WTC11 (cell line): ENCODE measurements at regions not wholly inside any gene's neighbourhood (a gene's known extent, or its start where the extent isn't known, plus 50 kb on each side); places are given as distances from the start of the nearest gene placed in this dataset.

Source experiments
- CREB1 ChIP-seq: sonication (generic); formaldehyde crosslinking; IDR thresholded peaks from 2 replicates; pipeline ENCODE4 v1.8.0; 2023; ENCODE audit warnings: mild to moderate bottlenecking, missing genetic modification reagents
- ELF4 ChIP-seq: sonication (generic); formaldehyde crosslinking; IDR thresholded peaks from 2 replicates; pipeline ENCODE4 v1.8.1; 2022; ENCODE audit warnings: low read depth, mild to moderate bottlenecking, moderate library complexity, missing genetic modification reagents
- HMGA2 ChIP-seq: fragments of 250-450 bp; sonication (Bioruptor Pico); IDR thresholded peaks from 2 replicates; pipeline ENCODE4 v1.4.0; 2021; ENCODE audit warnings: mild to moderate bottlenecking, moderate library complexity
- TF ChIP-seq, protein P1 (sequence below): fragments of 200-600 bp; IDR thresholded peaks from 2 replicates; pipeline ENCODE4 v1.8.0; 2022; ENCODE audit warnings: antibody characterized with exemption
- TF ChIP-seq, protein P2 (sequence below): sonication (generic); formaldehyde crosslinking; IDR thresholded peaks from 2 replicates; pipeline ENCODE4 v1.8.0; 2023; ENCODE audit warnings: missing genetic modification reagents, mild to moderate bottlenecking, borderline replicate concordance
- TF ChIP-seq, protein P3 (sequence below): sonication (generic); formaldehyde crosslinking; IDR thresholded peaks from 2 replicates; pipeline ENCODE4 v1.8.0; 2022; ENCODE audit warnings: mild to moderate bottlenecking, missing genetic modification reagents
- TF ChIP-seq, protein P4 (sequence below): sonication (generic); formaldehyde crosslinking; IDR thresholded peaks from 2 replicates; pipeline ENCODE4 v1.8.1; 2023; ENCODE audit warnings: mild to moderate bottlenecking, missing genetic modification reagents
- TF ChIP-seq, protein P5 (sequence below): sonication (generic); formaldehyde crosslinking; conservative IDR thresholded peaks from 2 replicates; pipeline ENCODE4 v1.8.1; 2022; ENCODE audit warnings: mild to moderate bottlenecking, missing genetic modification reagents

DNA sequence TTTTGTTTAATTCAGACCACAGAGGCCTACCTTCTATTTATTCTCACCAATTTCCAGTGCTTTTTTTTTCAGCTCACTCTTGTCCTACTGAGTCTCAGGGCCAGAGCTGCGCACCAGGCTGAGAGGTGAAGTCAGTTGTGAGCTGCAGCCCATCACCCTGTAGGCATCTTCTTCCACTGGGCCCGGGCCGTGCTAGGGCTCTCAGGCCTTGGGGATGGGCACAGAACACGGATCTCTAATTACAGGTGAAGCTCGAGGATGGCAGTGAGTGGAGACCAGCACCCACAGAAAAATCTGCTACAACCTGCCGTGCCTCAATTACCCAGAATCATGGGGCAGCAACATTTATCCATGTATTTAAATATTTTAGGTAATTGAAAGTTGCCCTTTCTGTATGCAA lies 82.1 kb downstream of the IRX5 start:
- TF ChIP-seq, protein P1, sequence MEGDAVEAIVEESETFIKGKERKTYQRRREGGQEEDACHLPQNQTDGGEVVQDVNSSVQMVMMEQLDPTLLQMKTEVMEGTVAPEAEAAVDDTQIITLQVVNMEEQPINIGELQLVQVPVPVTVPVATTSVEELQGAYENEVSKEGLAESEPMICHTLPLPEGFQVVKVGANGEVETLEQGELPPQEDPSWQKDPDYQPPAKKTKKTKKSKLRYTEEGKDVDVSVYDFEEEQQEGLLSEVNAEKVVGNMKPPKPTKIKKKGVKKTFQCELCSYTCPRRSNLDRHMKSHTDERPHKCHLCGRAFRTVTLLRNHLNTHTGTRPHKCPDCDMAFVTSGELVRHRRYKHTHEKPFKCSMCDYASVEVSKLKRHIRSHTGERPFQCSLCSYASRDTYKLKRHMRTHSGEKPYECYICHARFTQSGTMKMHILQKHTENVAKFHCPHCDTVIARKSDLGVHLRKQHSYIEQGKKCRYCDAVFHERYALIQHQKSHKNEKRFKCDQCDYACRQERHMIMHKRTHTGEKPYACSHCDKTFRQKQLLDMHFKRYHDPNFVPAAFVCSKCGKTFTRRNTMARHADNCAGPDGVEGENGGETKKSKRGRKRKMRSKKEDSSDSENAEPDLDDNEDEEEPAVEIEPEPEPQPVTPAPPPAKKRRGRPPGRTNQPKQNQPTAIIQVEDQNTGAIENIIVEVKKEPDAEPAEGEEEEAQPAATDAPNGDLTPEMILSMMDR: no peak
- TF ChIP-seq, protein P2, sequence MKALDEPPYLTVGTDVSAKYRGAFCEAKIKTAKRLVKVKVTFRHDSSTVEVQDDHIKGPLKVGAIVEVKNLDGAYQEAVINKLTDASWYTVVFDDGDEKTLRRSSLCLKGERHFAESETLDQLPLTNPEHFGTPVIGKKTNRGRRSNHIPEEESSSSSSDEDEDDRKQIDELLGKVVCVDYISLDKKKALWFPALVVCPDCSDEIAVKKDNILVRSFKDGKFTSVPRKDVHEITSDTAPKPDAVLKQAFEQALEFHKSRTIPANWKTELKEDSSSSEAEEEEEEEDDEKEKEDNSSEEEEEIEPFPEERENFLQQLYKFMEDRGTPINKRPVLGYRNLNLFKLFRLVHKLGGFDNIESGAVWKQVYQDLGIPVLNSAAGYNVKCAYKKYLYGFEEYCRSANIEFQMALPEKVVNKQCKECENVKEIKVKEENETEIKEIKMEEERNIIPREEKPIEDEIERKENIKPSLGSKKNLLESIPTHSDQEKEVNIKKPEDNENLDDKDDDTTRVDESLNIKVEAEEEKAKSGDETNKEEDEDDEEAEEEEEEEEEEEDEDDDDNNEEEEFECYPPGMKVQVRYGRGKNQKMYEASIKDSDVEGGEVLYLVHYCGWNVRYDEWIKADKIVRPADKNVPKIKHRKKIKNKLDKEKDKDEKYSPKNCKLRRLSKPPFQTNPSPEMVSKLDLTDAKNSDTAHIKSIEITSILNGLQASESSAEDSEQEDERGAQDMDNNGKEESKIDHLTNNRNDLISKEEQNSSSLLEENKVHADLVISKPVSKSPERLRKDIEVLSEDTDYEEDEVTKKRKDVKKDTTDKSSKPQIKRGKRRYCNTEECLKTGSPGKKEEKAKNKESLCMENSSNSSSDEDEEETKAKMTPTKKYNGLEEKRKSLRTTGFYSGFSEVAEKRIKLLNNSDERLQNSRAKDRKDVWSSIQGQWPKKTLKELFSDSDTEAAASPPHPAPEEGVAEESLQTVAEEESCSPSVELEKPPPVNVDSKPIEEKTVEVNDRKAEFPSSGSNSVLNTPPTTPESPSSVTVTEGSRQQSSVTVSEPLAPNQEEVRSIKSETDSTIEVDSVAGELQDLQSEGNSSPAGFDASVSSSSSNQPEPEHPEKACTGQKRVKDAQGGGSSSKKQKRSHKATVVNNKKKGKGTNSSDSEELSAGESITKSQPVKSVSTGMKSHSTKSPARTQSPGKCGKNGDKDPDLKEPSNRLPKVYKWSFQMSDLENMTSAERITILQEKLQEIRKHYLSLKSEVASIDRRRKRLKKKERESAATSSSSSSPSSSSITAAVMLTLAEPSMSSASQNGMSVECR (CRISPR knock-in tag): no peak
- TF ChIP-seq, protein P3, sequence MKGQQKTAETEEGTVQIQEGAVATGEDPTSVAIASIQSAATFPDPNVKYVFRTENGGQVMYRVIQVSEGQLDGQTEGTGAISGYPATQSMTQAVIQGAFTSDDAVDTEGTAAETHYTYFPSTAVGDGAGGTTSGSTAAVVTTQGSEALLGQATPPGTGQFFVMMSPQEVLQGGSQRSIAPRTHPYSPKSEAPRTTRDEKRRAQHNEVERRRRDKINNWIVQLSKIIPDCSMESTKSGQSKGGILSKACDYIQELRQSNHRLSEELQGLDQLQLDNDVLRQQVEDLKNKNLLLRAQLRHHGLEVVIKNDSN (CRISPR knock-in tag): no peak
- TF ChIP-seq HMGA2 (CRISPR knock-in tag) (no peak), CREB1 (CRISPR knock-in tag) (no peak), ELF4 (CRISPR knock-in tag) (no peak)
- TF ChIP-seq, protein P4, sequence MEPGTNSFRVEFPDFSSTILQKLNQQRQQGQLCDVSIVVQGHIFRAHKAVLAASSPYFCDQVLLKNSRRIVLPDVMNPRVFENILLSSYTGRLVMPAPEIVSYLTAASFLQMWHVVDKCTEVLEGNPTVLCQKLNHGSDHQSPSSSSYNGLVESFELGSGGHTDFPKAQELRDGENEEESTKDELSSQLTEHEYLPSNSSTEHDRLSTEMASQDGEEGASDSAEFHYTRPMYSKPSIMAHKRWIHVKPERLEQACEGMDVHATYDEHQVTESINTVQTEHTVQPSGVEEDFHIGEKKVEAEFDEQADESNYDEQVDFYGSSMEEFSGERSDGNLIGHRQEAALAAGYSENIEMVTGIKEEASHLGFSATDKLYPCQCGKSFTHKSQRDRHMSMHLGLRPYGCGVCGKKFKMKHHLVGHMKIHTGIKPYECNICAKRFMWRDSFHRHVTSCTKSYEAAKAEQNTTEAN (CRISPR knock-in tag): no peak
- TF ChIP-seq, protein P5, sequence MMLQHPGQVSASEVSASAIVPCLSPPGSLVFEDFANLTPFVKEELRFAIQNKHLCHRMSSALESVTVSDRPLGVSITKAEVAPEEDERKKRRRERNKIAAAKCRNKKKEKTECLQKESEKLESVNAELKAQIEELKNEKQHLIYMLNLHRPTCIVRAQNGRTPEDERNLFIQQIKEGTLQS (CRISPR knock-in tag): no peak
